ENCODE measurements at regions not wholly inside any gene's neighbourhood (a gene's known extent, or its start where the extent isn't known, plus 50 kb on each side); places are given as distances from the start of the nearest gene placed in this dataset.

DNA sequence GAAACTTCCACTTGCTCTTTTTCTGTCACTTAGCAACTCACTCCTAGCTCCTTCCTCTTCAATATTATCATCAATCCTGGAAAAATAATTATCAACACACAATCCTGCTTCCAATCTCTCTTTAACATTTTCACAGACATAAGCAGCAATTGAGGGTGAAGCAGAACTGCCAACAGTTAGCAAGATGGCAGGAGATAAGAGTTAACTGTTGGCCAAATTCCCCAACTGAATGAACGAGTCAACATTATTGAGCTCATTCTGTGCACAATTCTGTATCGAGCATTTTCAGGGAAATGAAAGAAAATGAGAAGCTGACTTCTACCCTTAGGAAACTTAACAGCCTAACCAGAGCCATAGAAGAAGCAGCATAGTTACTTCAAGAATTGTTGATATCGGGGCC lies 152.0 kb downstream of the KCNA5 start:
- no peaks in the 10 kb centered on the region for H3K9me3 ChIP-seq
- H3K4me1 ChIP-seq: no peaks in the 10 kb centered on the region
- H3K27ac ChIP-seq: no peak overlapping the region
- TF ChIP-seq, protein P1, sequence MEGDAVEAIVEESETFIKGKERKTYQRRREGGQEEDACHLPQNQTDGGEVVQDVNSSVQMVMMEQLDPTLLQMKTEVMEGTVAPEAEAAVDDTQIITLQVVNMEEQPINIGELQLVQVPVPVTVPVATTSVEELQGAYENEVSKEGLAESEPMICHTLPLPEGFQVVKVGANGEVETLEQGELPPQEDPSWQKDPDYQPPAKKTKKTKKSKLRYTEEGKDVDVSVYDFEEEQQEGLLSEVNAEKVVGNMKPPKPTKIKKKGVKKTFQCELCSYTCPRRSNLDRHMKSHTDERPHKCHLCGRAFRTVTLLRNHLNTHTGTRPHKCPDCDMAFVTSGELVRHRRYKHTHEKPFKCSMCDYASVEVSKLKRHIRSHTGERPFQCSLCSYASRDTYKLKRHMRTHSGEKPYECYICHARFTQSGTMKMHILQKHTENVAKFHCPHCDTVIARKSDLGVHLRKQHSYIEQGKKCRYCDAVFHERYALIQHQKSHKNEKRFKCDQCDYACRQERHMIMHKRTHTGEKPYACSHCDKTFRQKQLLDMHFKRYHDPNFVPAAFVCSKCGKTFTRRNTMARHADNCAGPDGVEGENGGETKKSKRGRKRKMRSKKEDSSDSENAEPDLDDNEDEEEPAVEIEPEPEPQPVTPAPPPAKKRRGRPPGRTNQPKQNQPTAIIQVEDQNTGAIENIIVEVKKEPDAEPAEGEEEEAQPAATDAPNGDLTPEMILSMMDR (IDR thresholded peaks at IDR 0.05): no peak
- no peaks in the 10 kb centered on the region for H3K36me3 ChIP-seq (ENCODE audit: low read depth, missing control alignments)
- intact Hi-C loops (cut with DNase I; ENCODE audit: low total_unique reads): no loop called here
- H3K27me3 ChIP-seq: no peaks in the 10 kb centered on the region
- 81 to 82% methylated on average over 3 of the region's 3 CpGs for WGBS, 2 donors
- no peak for DNase-seq
- H3K4me3 ChIP-seq: no peak overlapping the region

- WGBS, 2 donors: 47 to 75% methylated on average over 1 of the region's 1 CpG
- Histone ChIP-seq H3K4me1 (no peaks in the 10 kb centered on the region), H3K4me3 (no peak overlapping the region), H3K27ac (no peak overlapping the region), H3K36me3 (ENCODE audit: low read depth, missing control alignments) (no peaks in the 10 kb centered on the region), H3K9me3 (no peaks in the 10 kb centered on the region), H3K27me3 (no peaks in the 10 kb centered on the region)
- no peak for DNase-seq
- intact Hi-C loops (cut with DNase I; ENCODE audit: low total_unique reads): no loop called here
- TF ChIP-seq, protein P1 (IDR thresholded peaks at IDR 0.05): no peak
- TF ChIP-seq POLR2A (IDR thresholded peaks at IDR 0.05): no peak
These were observed 153.5 kb downstream of the KCNA5 start for GRCh38 chr12:5197131-5197530.

GRCh38 chr12:5197656-5198055 lies 154.0 kb downstream of the KCNA5 start:
- Histone ChIP-seq H3K36me3 (ENCODE audit: low read depth, missing control alignments) (no peaks in the 10 kb centered on the region), H3K27me3 (no peaks in the 10 kb centered on the region), H3K9me3 (no peaks in the 10 kb centered on the region), H3K4me1 (no peaks in the 10 kb centered on the region), H3K27ac (no peak overlapping the region), H3K4me3 (no peak overlapping the region)
- 62 to 90% methylated on average over 2 of the region's 2 CpGs for WGBS, 2 donors
- intact Hi-C loops (cut with DNase I; ENCODE audit: low total_unique reads): no loop called here
- no peak for TF ChIP-seq POLR2A (IDR thresholded peaks at IDR 0.05)
- TF ChIP-seq, protein P1 (IDR thresholded peaks at IDR 0.05): no peak
- DNase-seq: no peak

- no peak for TF ChIP-seq POLR2A (IDR thresholded peaks at IDR 0.05)
- TF ChIP-seq, protein P1 (IDR thresholded peaks at IDR 0.05): peak in 2 of 3 experiments; percentile 54 to 71
- Histone ChIP-seq H3K4me1 (no peaks in the 10 kb centered on the region), H3K36me3 (ENCODE audit: low read depth, missing control alignments) (no peaks in the 10 kb centered on the region), H3K27ac (no peak overlapping the region), H3K27me3 (no peaks in the 10 kb centered on the region), H3K4me3 (no peak overlapping the region), H3K9me3 (no peaks in the 10 kb centered on the region)
- peak; percentile 79 for DNase-seq
- 38 to 49% methylated on average over 14 of the region's 14 CpGs for WGBS, 2 donors
- intact Hi-C loops (cut with DNase I; ENCODE audit: low total_unique reads): no loop called here
These were observed 156.8 kb downstream of the KCNA5 start for GRCh38 chr12:5200278-5201087.

Measured in testis (tissue), 2 donors.